ENCODE measurements at regions not wholly inside any gene's neighbourhood (a gene's known extent, or its start where the extent isn't known, plus 50 kb on each side); places are given as distances from the start of the nearest gene placed in this dataset.

DNA sequence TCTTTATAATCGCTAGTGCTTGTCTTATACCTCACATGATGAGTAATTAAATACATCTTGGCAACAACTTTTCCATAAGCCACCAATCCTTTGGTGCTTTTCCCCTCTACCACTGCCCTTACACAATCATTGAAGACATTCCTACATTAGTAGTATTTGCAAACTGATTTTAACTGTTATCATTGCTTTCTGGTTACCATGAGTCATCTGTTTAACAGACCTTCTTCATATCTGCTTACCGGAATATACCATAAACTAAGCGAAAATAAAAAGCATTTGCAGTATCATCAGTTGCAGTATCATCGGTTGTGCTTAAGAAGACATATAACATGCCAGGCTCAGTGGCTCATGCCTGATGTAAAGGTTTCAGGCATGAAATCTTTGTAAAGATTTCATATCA is 54.8 kb upstream of the PLEKHA5 start:
- no peaks in the 10 kb centered on the region for H3K79me1 ChIP-seq (ENCODE audit: low read depth, low read length)
- no peak overlapping the region for H3K27ac ChIP-seq (ENCODE audit: low read depth, low read length)
- H3K4me3 ChIP-seq (ENCODE audit: extremely low read depth in 1 of 4, insufficient read depth in 2 of 4, low read depth in 3 of 4, low read length in 4 of 4) = no peak overlapping the region
- no peak overlapping the region for H3K4ac ChIP-seq (replicated peaks; ENCODE audit: insufficient read length, low read depth, low read length)
- 67% methylated on average over 4 of the region's 4 CpGs; no CpG with 5 or more reads in 1 of the 2 experiments for WGBS, 2 experiments (ENCODE audit: extremely low coverage in 1 of 2, insufficient coverage in 1 of 2, insufficient read length in 1 of 2, insufficient replicate concordance in 2 of 2, low coverage in 1 of 2, low lambda C conversion rate in 2 of 2, missing lambda C conversion rate in 1 of 2)
- no peak overlapping the region for H2BK5ac ChIP-seq (ENCODE audit: low read depth, low read length)
- FAIRE-seq (no peak), DNase-seq (ENCODE audit: low read depth in 1 of 2, low spot score in 2 of 2) (no peak)
- TF ChIP-seq CREB1 (IDR thresholded peaks at IDR 0.05) (no peak), RXRA (IDR thresholded peaks at IDR 0.05; ENCODE audit: insufficient read depth, low read depth, low read length) (no peak), TAF1 (IDR thresholded peaks at IDR 0.05; ENCODE audit: low read depth, low read length) (no peak), PHF8 (conservative IDR thresholded peaks at IDR 0.05; ENCODE audit: low read depth, low read length) (no peak), TBP (IDR thresholded peaks at IDR 0.05; ENCODE audit: low read depth, low read length) (no peak), SIRT6 (IDR thresholded peaks at IDR 0.05; ENCODE audit: low read length) (no peak), CHD1 (IDR thresholded peaks at IDR 0.05; ENCODE audit: low read depth, low read length) (no peak), CBX8 (IDR thresholded peaks at IDR 0.05; ENCODE audit: borderline replicate concordance, low read depth, low read length) (no peak), KDM4A (IDR thresholded peaks at IDR 0.05; ENCODE audit: low read depth, low read length, severe bottlenecking) (no peak), SUZ12 (IDR thresholded peaks at IDR 0.05; ENCODE audit: low read length) (no peak), GTF2F1 (IDR thresholded peaks at IDR 0.05; ENCODE audit: borderline replicate concordance, low read depth, low read length) (no peak), NANOG (IDR thresholded peaks at IDR 0.05; ENCODE audit: insufficient read depth, low read depth, low read length, poor library complexity, severe bottlenecking) (no peak)
- TF ChIP-seq, protein P1, sequence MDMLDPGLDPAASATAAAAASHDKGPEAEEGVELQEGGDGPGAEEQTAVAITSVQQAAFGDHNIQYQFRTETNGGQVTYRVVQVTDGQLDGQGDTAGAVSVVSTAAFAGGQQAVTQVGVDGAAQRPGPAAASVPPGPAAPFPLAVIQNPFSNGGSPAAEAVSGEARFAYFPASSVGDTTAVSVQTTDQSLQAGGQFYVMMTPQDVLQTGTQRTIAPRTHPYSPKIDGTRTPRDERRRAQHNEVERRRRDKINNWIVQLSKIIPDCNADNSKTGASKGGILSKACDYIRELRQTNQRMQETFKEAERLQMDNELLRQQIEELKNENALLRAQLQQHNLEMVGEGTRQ (IDR thresholded peaks at IDR 0.05; ENCODE audit: low read length) = no peak
- TF ChIP-seq, protein P2, sequence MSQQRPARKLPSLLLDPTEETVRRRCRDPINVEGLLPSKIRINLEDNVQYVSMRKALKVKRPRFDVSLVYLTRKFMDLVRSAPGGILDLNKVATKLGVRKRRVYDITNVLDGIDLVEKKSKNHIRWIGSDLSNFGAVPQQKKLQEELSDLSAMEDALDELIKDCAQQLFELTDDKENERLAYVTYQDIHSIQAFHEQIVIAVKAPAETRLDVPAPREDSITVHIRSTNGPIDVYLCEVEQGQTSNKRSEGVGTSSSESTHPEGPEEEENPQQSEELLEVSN (IDR thresholded peaks at IDR 0.05) = no peak
- H4K5ac ChIP-seq (ENCODE audit: insufficient read length, low read depth, low read length) = no peak overlapping the region
- no peak overlapping the region for H3K14ac ChIP-seq (ENCODE audit: insufficient read length)
- no peak overlapping the region for H2BK20ac ChIP-seq (ENCODE audit: low read length)
- no peak overlapping the region for H3K18ac ChIP-seq (ENCODE audit: extremely low read depth, low read length)
- no peaks in the 10 kb centered on the region for H3K23me2 ChIP-seq (ENCODE audit: low read depth, low read length)
- H2AFZ ChIP-seq (ENCODE audit: low read length) = no peak overlapping the region
- CTCF ChIA-PET (ENCODE audit: partially characterized antibody) = interaction anchor here (1.1 kb wide), 1 partner anchor 214 kb away, joined by 3 read pairs; no protein-coding TSS in a partner anchor
- H3K79me2 ChIP-seq (ENCODE audit: control insufficient read depth in 1 of 2, insufficient read depth in 2 of 2, low read length in 2 of 2) = no peaks in the 10 kb centered on the region
- no peaks in the 10 kb centered on the region for H3K36me3 ChIP-seq (ENCODE audit: control insufficient read depth in 2 of 4, insufficient read depth in 4 of 4, low read length in 3 of 4)
- no peak overlapping the region for H3K56ac ChIP-seq (replicated peaks; ENCODE audit: insufficient read length, low read depth, low read length)
- H2AK5ac ChIP-seq (ENCODE audit: low read depth, low read length) = no peak overlapping the region
- no peak overlapping the region for H4K91ac ChIP-seq (replicated peaks; ENCODE audit: insufficient read length, low read length)
- H3K4me2 ChIP-seq (ENCODE audit: insufficient read depth in 1 of 2, low read depth in 2 of 2, low read length in 2 of 2) = no peak overlapping the region
- no peak overlapping the region for H2BK15ac ChIP-seq (ENCODE audit: low read length)
- no peak overlapping the region for H2BK120ac ChIP-seq (replicated peaks; ENCODE audit: low read depth, low read length)
- no peaks in the 10 kb centered on the region for H3K9me3 ChIP-seq (ENCODE audit: insufficient read depth in 2 of 2, low read depth in 1 of 2, low read length in 1 of 2)
- no peak overlapping the region for H3K9ac ChIP-seq (replicated peaks in 1 of 4; ENCODE audit: extremely low read depth in 1 of 4, low read depth in 3 of 4, low read length in 3 of 4)
- H2BK12ac ChIP-seq (ENCODE audit: low read depth, low read length) = no peak overlapping the region
- H3K4me1 ChIP-seq (replicated peaks in 1 of 4; ENCODE audit: control insufficient read depth in 3 of 4, insufficient read depth in 4 of 4, low read length in 3 of 4) = no peaks in the 10 kb centered on the region
- no peak overlapping the region for H4K8ac ChIP-seq (ENCODE audit: extremely low read depth, insufficient read depth, low read length)
- H3K23ac ChIP-seq (ENCODE audit: insufficient read length) = no peak overlapping the region
- H3K27me3 ChIP-seq (replicated peaks in 1 of 4; ENCODE audit: control insufficient read depth in 3 of 4, extremely low read depth in 1 of 4, insufficient read depth in 3 of 4, low read length in 3 of 4) = no peaks in the 10 kb centered on the region
- H4K20me1 ChIP-seq (replicated peaks in 1 of 2; ENCODE audit: control insufficient read depth in 1 of 2, insufficient read depth in 2 of 2, low read length in 2 of 2) = no peaks in the 10 kb centered on the region
- POLR2A ChIA-PET (ENCODE audit: partially characterized antibody) = no interaction called here

Data from H1 (cell line).